ENCODE measurements at regions not wholly inside any gene's neighbourhood (a gene's known extent, or its start where the extent isn't known, plus 50 kb on each side); places are given as distances from the start of the nearest gene placed in this dataset.

- H3K27ac Mint-ChIP-seq = no peak overlapping the region
- H3K36me3 Mint-ChIP-seq (ENCODE audit: low read depth) = no peaks in the 10 kb centered on the region
- no peaks in the 10 kb centered on the region for H3K9me3 Mint-ChIP-seq
- intact Hi-C loops (cut with micrococcal nuclease) = no loop called here
- H3K4me3 Mint-ChIP-seq = no peak overlapping the region
- no peaks in the 10 kb centered on the region for H3K4me1 Mint-ChIP-seq (ENCODE audit: low read depth)
- H3K27me3 Mint-ChIP-seq (ENCODE audit: insufficient read depth) = no peaks in the 10 kb centered on the region
- DNase-seq (ENCODE audit: low spot score) = no peak
Observed at GRCh38 chr16:65786916-65787315, 579.6 kb upstream of the CDH5 start.

DNA sequence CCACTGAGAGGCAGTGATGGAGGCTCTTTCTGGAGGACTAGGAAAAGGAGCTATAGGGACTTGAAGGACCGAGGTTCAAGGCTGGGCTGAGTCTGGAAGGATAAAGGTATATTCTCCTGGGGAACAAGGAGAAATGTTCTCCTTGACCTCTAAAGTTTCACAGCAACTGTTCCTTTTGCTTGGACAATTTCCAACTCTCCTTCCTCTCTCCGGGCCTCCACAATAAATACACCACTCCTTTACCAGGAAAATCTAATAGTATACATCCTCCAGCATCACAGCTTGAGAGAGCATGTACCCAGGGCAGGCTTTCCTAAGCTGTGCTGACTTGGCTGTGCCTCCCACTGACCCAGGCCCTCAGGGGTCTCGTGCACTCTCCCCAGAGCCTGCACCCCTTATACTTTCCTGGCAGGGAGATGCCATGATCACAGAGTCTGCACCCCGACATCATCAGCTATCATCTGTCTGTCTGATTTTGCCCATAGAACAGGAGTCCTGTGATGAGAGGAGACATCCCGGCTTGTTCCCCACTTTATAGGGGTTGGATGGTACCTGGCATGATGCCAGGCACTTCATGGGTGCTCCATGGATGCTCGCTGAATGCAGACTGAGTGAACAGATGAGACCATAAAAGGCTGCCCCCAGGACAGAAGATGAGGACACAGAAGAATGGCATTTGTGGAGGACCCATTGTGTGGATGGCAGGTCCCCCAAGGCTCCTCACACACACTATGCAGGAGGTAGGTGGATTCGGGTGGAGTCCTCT, 582.6 kb upstream of the CDH5 start:
- no peaks in the 10 kb centered on the region for H3K9me3 Mint-ChIP-seq
- intact Hi-C loops (cut with micrococcal nuclease) = no loop called here
- H3K4me3 Mint-ChIP-seq = no peak overlapping the region
- no peak for DNase-seq (ENCODE audit: low spot score)
- H3K27ac Mint-ChIP-seq = no peak overlapping the region
- no peaks in the 10 kb centered on the region for H3K4me1 Mint-ChIP-seq (ENCODE audit: low read depth)
- H3K36me3 Mint-ChIP-seq (ENCODE audit: low read depth) = no peaks in the 10 kb centered on the region
- no peaks in the 10 kb centered on the region for H3K27me3 Mint-ChIP-seq (ENCODE audit: insufficient read depth)

GRCh38 chr16:65782611-65783600, 583.6 kb upstream of the CDH5 start:
- DNase-seq (ENCODE audit: low spot score) = no peak
- H3K27ac Mint-ChIP-seq = no peak overlapping the region
- no peaks in the 10 kb centered on the region for H3K4me1 Mint-ChIP-seq (ENCODE audit: low read depth)
- no peak overlapping the region for H3K4me3 Mint-ChIP-seq
- no peaks in the 10 kb centered on the region for H3K9me3 Mint-ChIP-seq
- no peaks in the 10 kb centered on the region for H3K27me3 Mint-ChIP-seq (ENCODE audit: insufficient read depth)
- no peaks in the 10 kb centered on the region for H3K36me3 Mint-ChIP-seq (ENCODE audit: low read depth)
- intact Hi-C loops (cut with micrococcal nuclease) = no loop called here

- no peaks in the 10 kb centered on the region for H3K4me1 Mint-ChIP-seq (ENCODE audit: low read depth)
- no peak overlapping the region for H3K4me3 Mint-ChIP-seq
- no peak overlapping the region for H3K27ac Mint-ChIP-seq
- H3K9me3 Mint-ChIP-seq = no peaks in the 10 kb centered on the region
- no peaks in the 10 kb centered on the region for H3K36me3 Mint-ChIP-seq (ENCODE audit: low read depth)
- intact Hi-C loops (cut with micrococcal nuclease) = no loop called here
- DNase-seq (ENCODE audit: low spot score) = no peak
- H3K27me3 Mint-ChIP-seq (ENCODE audit: insufficient read depth) = no peaks in the 10 kb centered on the region
Observed at GRCh38 chr16:65781855-65782254, 584.6 kb upstream of the CDH5 start.

DNA sequence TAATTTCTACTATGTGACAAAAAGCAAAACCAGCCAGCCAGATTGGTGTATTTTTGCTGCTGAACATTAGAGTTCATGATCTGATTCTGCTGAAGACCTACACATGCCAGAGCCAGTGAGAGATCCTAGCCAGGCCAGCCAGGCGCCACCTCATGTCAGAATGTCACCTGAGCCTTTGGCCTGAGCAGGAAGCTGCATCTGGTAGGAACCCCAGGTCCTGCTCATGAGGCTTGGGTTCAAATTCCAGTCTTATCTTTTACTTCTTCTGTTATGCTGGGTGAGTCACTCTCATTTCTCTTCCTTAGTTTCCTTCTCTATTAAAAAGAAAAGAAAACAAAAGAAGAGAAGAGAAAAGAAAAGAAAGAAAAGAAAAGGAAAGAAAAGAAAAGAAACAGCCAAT, 585.1 kb upstream of the CDH5 start:
- no peaks in the 10 kb centered on the region for H3K4me1 Mint-ChIP-seq (ENCODE audit: low read depth)

GRCh38 chr16:65779201-65779600, 587.3 kb upstream of the CDH5 start:
- no peaks in the 10 kb centered on the region for H3K36me3 Mint-ChIP-seq (ENCODE audit: low read depth)
- H3K4me3 Mint-ChIP-seq = no peak overlapping the region
- H3K4me1 Mint-ChIP-seq (ENCODE audit: low read depth) = no peaks in the 10 kb centered on the region

More for the DNA sequence above, 585.1 kb upstream of the CDH5 start:
- no peaks in the 10 kb centered on the region for H3K27me3 Mint-ChIP-seq (ENCODE audit: insufficient read depth)
- no peak for DNase-seq (ENCODE audit: low spot score)
- H3K36me3 Mint-ChIP-seq (ENCODE audit: low read depth) = no peaks in the 10 kb centered on the region
- intact Hi-C loops (cut with micrococcal nuclease) = no loop called here
- no peak overlapping the region for H3K27ac Mint-ChIP-seq
- H3K9me3 Mint-ChIP-seq = no peaks in the 10 kb centered on the region
- H3K4me3 Mint-ChIP-seq = no peak overlapping the region

DNA sequence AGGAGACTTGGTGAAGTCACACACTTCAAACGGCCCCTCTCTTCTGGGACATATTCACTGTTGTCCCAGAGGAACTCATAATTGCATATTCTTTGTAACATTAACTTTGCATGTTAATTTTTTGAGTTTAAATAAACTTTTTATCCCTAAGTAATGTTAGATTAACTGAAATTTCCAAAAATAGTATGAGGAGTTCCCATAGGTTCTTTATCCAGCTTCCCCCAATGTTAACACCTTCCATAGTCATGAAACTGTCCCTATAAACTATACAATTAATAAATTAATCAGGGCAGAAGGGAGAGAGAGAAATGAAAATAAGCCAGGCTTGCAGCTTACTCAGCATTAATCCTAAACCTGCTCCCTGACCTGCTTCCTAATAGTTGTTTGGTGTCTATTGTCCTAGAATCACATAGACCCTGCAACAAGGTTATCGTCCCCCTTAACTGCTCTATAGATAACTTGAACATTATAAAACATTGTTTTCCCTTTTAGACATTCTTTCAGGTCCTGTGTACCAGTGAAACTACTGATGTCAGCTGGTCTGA, 589.8 kb upstream of the CDH5 start:
- DNase-seq (ENCODE audit: low spot score) = no peak
- H3K9me3 Mint-ChIP-seq = no peaks in the 10 kb centered on the region
- H3K27ac Mint-ChIP-seq = no peak overlapping the region
- no peaks in the 10 kb centered on the region for H3K36me3 Mint-ChIP-seq (ENCODE audit: low read depth)
- H3K4me3 Mint-ChIP-seq = no peak overlapping the region
- H3K4me1 Mint-ChIP-seq (ENCODE audit: low read depth) = no peaks in the 10 kb centered on the region
- no peaks in the 10 kb centered on the region for H3K27me3 Mint-ChIP-seq (ENCODE audit: insufficient read depth)
- intact Hi-C loops (cut with micrococcal nuclease) = no loop called here

More at GRCh38 chr16:65779201-65779600, 587.3 kb upstream of the CDH5 start:
- H3K9me3 Mint-ChIP-seq = no peaks in the 10 kb centered on the region
- intact Hi-C loops (cut with micrococcal nuclease) = no loop called here
- DNase-seq (ENCODE audit: low spot score) = no peak
- no peaks in the 10 kb centered on the region for H3K27me3 Mint-ChIP-seq (ENCODE audit: insufficient read depth)
- H3K27ac Mint-ChIP-seq = no peak overlapping the region

DNA sequence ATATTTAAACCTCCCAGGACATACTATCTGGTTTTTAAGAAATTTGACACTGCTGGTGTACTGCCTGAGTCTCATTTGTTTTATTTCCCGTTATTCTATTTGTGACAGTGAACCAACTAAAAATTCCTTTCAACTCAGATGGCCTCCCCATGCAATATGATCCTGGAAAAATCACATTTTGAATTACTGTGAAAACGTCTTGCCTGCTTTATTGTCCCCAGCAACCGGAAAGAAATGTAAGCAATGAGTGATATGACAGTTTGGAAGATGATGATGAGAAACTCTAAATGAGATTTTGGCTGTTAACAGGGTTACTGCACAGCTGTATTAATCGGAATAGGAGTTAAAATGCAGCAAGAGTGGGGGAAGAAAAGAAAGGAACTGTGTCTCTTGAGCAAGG, 590.7 kb upstream of the CDH5 start:
- Mint-ChIP-seq H3K9me3 (peaks cover under 1% of the 10 kb centered on the region), H3K27ac (no peak overlapping the region), H3K4me1 (ENCODE audit: low read depth) (no peaks in the 10 kb centered on the region), H3K36me3 (ENCODE audit: low read depth) (no peaks in the 10 kb centered on the region), H3K27me3 (ENCODE audit: insufficient read depth) (no peaks in the 10 kb centered on the region), H3K4me3 (no peak overlapping the region)
- intact Hi-C loops (cut with micrococcal nuclease) = no loop called here
- DNase-seq (ENCODE audit: low spot score) = no peak

- Mint-ChIP-seq H3K27me3 (ENCODE audit: insufficient read depth) (no peaks in the 10 kb centered on the region), H3K27ac (no peak overlapping the region), H3K36me3 (ENCODE audit: low read depth) (no peaks in the 10 kb centered on the region), H3K4me1 (ENCODE audit: low read depth) (no peaks in the 10 kb centered on the region), H3K9me3 (peaks cover 11% of the 10 kb centered on the region), H3K4me3 (no peak overlapping the region)
- no peak for DNase-seq (ENCODE audit: low spot score)
- intact Hi-C loops (cut with micrococcal nuclease) = no loop called here
Observed at GRCh38 chr16:65774350-65774749, 592.1 kb upstream of the CDH5 start.

DNA sequence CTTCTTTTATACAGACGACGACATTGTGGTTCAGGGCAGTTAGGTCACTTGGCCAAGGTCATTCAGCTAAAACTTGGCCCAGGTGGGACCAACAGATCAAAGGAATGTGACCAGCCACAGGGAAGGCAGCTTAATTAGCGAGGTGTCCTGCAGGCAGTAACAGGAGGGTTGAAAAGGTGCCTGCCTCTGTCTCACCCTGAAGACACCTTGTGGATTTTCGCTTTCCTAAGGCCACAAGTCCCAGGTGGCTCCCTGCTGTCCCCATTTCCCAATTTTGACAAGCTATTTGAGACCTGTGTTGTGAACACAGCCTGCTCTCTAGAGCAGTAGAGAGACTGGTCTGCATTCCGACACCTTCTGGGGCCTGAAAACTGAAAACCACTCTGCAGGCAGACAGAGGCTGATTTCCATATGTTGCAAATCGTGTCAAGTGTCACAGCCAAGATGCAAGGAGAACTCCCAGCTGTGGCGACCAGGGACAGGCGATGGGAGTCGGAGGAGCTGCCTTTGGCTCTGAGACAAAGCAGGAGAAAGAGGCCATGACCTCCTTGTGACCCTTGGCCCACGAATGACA, 593.1 kb upstream of the CDH5 start:
- intact Hi-C loops (cut with micrococcal nuclease) = no loop called here
- Mint-ChIP-seq H3K27ac (no peak overlapping the region), H3K36me3 (ENCODE audit: low read depth) (no peaks in the 10 kb centered on the region), H3K27me3 (ENCODE audit: insufficient read depth) (no peaks in the 10 kb centered on the region), H3K4me1 (ENCODE audit: low read depth) (no peaks in the 10 kb centered on the region), H3K9me3 (peaks cover 15% of the 10 kb centered on the region), H3K4me3 (no peak overlapping the region)
- no peak for DNase-seq (ENCODE audit: low spot score)

DNA sequence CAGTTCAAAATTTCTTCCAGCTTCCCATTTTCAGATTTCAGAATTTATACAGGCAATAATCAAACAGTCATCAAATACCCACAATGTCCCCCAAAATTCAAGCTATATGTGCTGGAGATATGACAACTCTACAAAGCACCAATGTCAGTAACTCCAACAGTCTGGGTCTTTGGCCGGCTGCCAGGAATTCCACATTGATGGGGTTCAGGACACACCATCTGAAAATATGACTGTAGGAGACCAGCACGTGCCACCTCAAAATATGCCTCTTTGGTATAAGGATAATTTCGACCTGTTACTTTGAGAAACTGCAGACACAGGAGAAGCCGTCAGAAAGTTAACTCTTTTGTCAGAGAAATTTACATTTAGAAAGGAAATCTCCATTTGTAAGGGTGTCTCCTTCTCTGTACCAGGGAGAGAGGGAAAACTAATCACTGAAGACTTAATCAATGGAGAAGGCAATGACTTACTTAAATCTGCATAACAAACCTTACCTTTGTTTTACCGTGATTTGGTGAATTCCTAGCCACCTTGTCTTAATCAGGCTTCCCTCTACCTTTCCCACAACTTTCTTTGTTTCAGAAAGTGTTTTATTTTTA, 594.3 kb upstream of the CDH5 start:
- Mint-ChIP-seq H3K4me3 (no peak overlapping the region), H3K36me3 (ENCODE audit: low read depth) (no peaks in the 10 kb centered on the region), H3K4me1 (ENCODE audit: low read depth) (no peaks in the 10 kb centered on the region), H3K27me3 (ENCODE audit: insufficient read depth) (peaks cover 1% of the 10 kb centered on the region), H3K9me3 (peaks cover 21% of the 10 kb centered on the region), H3K27ac (no peak overlapping the region)
- DNase-seq (ENCODE audit: low spot score) = no peak
- intact Hi-C loops (cut with micrococcal nuclease) = no loop called here

- peaks cover 21% of the 10 kb centered on the region for H3K9me3 Mint-ChIP-seq
- H3K27ac Mint-ChIP-seq = no peak overlapping the region
- peaks cover 1% of the 10 kb centered on the region for H3K27me3 Mint-ChIP-seq (ENCODE audit: insufficient read depth)
- no peaks in the 10 kb centered on the region for H3K36me3 Mint-ChIP-seq (ENCODE audit: low read depth)
- H3K4me1 Mint-ChIP-seq (ENCODE audit: low read depth) = no peaks in the 10 kb centered on the region
- no peak overlapping the region for H3K4me3 Mint-ChIP-seq
- no peak for DNase-seq (ENCODE audit: low spot score)
- intact Hi-C loops (cut with micrococcal nuclease) = no loop called here
Observed at GRCh38 chr16:65771707-65772106, 594.8 kb upstream of the CDH5 start.
